ENCODE measurements at regions not wholly inside any gene's neighbourhood (a gene's known extent, or its start where the extent isn't known, plus 50 kb on each side); places are given as distances from the start of the nearest gene placed in this dataset.
"Not testable (repeated sequence)": the region's sequence is repeated elsewhere in the genome, so short reads cannot be mapped to it uniquely, and the experiment has no call there.

- Mint-ChIP-seq H3K9me3 (no peaks in the 10 kb centered on the region), H3K27ac (no peak overlapping the region), H3K4me3 (no peak overlapping the region), H3K4me1 (ENCODE audit: low read depth in 2 of 2) (peaks cover 0 to 6% of the 10 kb centered on the region in 2 donors), H3K27me3 (peaks cover 0 to 16% of the 10 kb centered on the region in 2 donors), H3K36me3 (no peaks in the 10 kb centered on the region)
- no peak for DNase-seq (ENCODE audit: low spot score)
- ATAC-seq = no peak
Measured at GRCh38 chrX:65971151-65971550, 68.7 kb downstream of the VSIG4 start.

- not testable (repeated sequence) for H3K9me3 Mint-ChIP-seq; H3K4me1 Mint-ChIP-seq (ENCODE audit: low read depth in 2 of 2); DNase-seq (ENCODE audit: low spot score); H3K4me3 Mint-ChIP-seq; H3K36me3 Mint-ChIP-seq; ATAC-seq; H3K27ac Mint-ChIP-seq
- peaks cover 0 to 14% of the 10 kb centered on the region in 2 donors for H3K27me3 Mint-ChIP-seq
Measured at GRCh38 chrX:65967159-65967558, 72.7 kb downstream of the VSIG4 start.

- no peaks in the 10 kb centered on the region for H3K36me3 Mint-ChIP-seq
- no peaks in the 10 kb centered on the region for H3K9me3 Mint-ChIP-seq
- no peak for ATAC-seq
- no peaks in the 10 kb centered on the region for H3K4me1 Mint-ChIP-seq (ENCODE audit: low read depth in 2 of 2)
- H3K27me3 Mint-ChIP-seq = peaks cover 0 to 15% of the 10 kb centered on the region in 2 donors
- H3K4me3 Mint-ChIP-seq = no peak overlapping the region
- DNase-seq (ENCODE audit: low spot score) = no peak
- no peak overlapping the region for H3K27ac Mint-ChIP-seq
Measured at GRCh38 chrX:65961714-65962113, 78.2 kb downstream of the VSIG4 start.

- Mint-ChIP-seq H3K9me3 (peaks cover 7% of the 10 kb centered on the region), H3K4me1 (ENCODE audit: low read depth in 2 of 2) (peaks cover 5% of the 10 kb centered on the region in 2 donors), H3K36me3 (peaks cover 27% of the 10 kb centered on the region), H3K4me3 (no peak overlapping the region), H3K27me3 (peaks cover 0 to 27% of the 10 kb centered on the region in 2 donors), H3K27ac (no peak overlapping the region)
- ATAC-seq (no peak), DNase-seq (ENCODE audit: low spot score) (no peak)
Measured at GRCh38 chrX:65948103-65948502, 91.8 kb downstream of the VSIG4 start.

GRCh38 chrX:65941775-65942174, 98.1 kb downstream of the VSIG4 start:
- Mint-ChIP-seq H3K9me3 (peaks cover 4% of the 10 kb centered on the region), H3K4me3 (no peak overlapping the region), H3K27me3 (peaks cover 0 to 17% of the 10 kb centered on the region in 2 donors), H3K27ac (no peak overlapping the region), H3K4me1 (ENCODE audit: low read depth in 2 of 2) (peaks cover 0 to 5% of the 10 kb centered on the region in 2 donors), H3K36me3 (peaks cover 25% of the 10 kb centered on the region)
- no peak for ATAC-seq
- DNase-seq (ENCODE audit: low spot score) = no peak

- DNase-seq (ENCODE audit: low spot score) = no peak
- H3K36me3 Mint-ChIP-seq = peaks cover 10% of the 10 kb centered on the region
- H3K4me3 Mint-ChIP-seq = no peak overlapping the region
- no peak for ATAC-seq
- H3K4me1 Mint-ChIP-seq (ENCODE audit: low read depth in 2 of 2) = peaks cover 5 to 8% of the 10 kb centered on the region in 2 donors
- H3K27me3 Mint-ChIP-seq = peaks cover 0 to 3% of the 10 kb centered on the region in 2 donors
- H3K27ac Mint-ChIP-seq = no peak overlapping the region
- H3K9me3 Mint-ChIP-seq = peaks cover 5% of the 10 kb centered on the region
Measured at GRCh38 chrX:65933085-65933589, 106.7 kb downstream of the VSIG4 start.

GRCh38 chrX:65932173-65933084, 107.5 kb downstream of the VSIG4 start:
- peaks cover 5% of the 10 kb centered on the region for H3K9me3 Mint-ChIP-seq
- DNase-seq (ENCODE audit: low spot score) = no peak
- peaks cover 0 to 3% of the 10 kb centered on the region in 2 donors for H3K27me3 Mint-ChIP-seq
- peak overlapping the region in 1 of 2 donors; percentile 48 for H3K27ac Mint-ChIP-seq
- no peak overlapping the region for H3K4me3 Mint-ChIP-seq
- H3K4me1 Mint-ChIP-seq (ENCODE audit: low read depth in 2 of 2) = peaks cover 8 to 12% of the 10 kb centered on the region in 2 donors
- H3K36me3 Mint-ChIP-seq = peaks cover 13% of the 10 kb centered on the region
- no peak for ATAC-seq

GRCh38 chrX:65928522-65928921, 111.4 kb downstream of the VSIG4 start:
- H3K9me3 Mint-ChIP-seq = peaks cover 7% of the 10 kb centered on the region
- H3K36me3 Mint-ChIP-seq = peaks cover 18% of the 10 kb centered on the region
- H3K27me3 Mint-ChIP-seq = no peaks in the 10 kb centered on the region
- no peak overlapping the region for H3K4me3 Mint-ChIP-seq
- no peak for ATAC-seq
- no peak overlapping the region for H3K27ac Mint-ChIP-seq
- peaks cover 37 to 42% of the 10 kb centered on the region in 2 donors for H3K4me1 Mint-ChIP-seq (ENCODE audit: low read depth in 2 of 2)
- no peak for DNase-seq (ENCODE audit: low spot score)

- H3K9me3 Mint-ChIP-seq; H3K27me3 Mint-ChIP-seq; ATAC-seq; DNase-seq (ENCODE audit: low spot score): not testable (repeated sequence)
- H3K4me3 Mint-ChIP-seq = peak overlapping the region; percentile 3
- H3K4me1 Mint-ChIP-seq (ENCODE audit: low read depth in 2 of 2) = peaks cover 44% of the 10 kb centered on the region in 2 donors
- peaks cover 18% of the 10 kb centered on the region for H3K36me3 Mint-ChIP-seq
- H3K27ac Mint-ChIP-seq = peak overlapping the region; percentile 71 to 88
Measured at GRCh38 chrX:65927386-65927785, 112.5 kb downstream of the VSIG4 start.

- peak overlapping the region; percentile 65 for H3K4me3 Mint-ChIP-seq
- ATAC-seq = peak; percentile 84 to 86
- peaks cover 47 to 50% of the 10 kb centered on the region in 2 donors for H3K4me1 Mint-ChIP-seq (ENCODE audit: low read depth in 2 of 2)
- peaks cover 18% of the 10 kb centered on the region for H3K36me3 Mint-ChIP-seq
- H3K27me3 Mint-ChIP-seq = peaks cover 0 to 4% of the 10 kb centered on the region in 2 donors
- peak overlapping the region; percentile 71 to 88 for H3K27ac Mint-ChIP-seq
- DNase-seq (ENCODE audit: low spot score) = peak; percentile 72
- H3K9me3 Mint-ChIP-seq = peaks cover 2% of the 10 kb centered on the region
Measured at GRCh38 chrX:65926095-65927019, 113.5 kb downstream of the VSIG4 start.

GRCh38 chrX:65925592-65925991, 114.3 kb downstream of the VSIG4 start:
- Mint-ChIP-seq H3K27ac (peak overlapping the region; percentile 71 to 88), H3K4me3 (peak overlapping the region; percentile 65), H3K9me3 (peaks cover 2% of the 10 kb centered on the region), H3K36me3 (peaks cover 18% of the 10 kb centered on the region), H3K27me3 (peaks cover 0 to 4% of the 10 kb centered on the region in 2 donors), H3K4me1 (ENCODE audit: low read depth in 2 of 2) (peaks cover 55 to 58% of the 10 kb centered on the region in 2 donors)
- DNase-seq (ENCODE audit: low spot score) (no peak), ATAC-seq (no peak)

GRCh38 chrX:65925005-65925404, 114.9 kb downstream of the VSIG4 start:
- peak overlapping the region; percentile 67 to 71 for H3K27ac Mint-ChIP-seq
- no peak for ATAC-seq

GRCh38 chrX:65921363-65921762, 118.5 kb downstream of the VSIG4 start:
- ATAC-seq (no peak), DNase-seq (ENCODE audit: low spot score) (no peak)
- Mint-ChIP-seq H3K27ac (no peak overlapping the region), H3K27me3 (peaks cover 0 to 28% of the 10 kb centered on the region in 2 donors), H3K36me3 (peaks cover 22% of the 10 kb centered on the region), H3K4me3 (peak overlapping the region; percentile 20), H3K9me3 (peaks cover 2% of the 10 kb centered on the region), H3K4me1 (ENCODE audit: low read depth in 2 of 2) (peaks cover 54 to 59% of the 10 kb centered on the region in 2 donors)

More at GRCh38 chrX:65925005-65925404, 114.9 kb downstream of the VSIG4 start:
- Mint-ChIP-seq H3K36me3 (peaks cover 20% of the 10 kb centered on the region), H3K27me3 (peaks cover 0 to 10% of the 10 kb centered on the region in 2 donors), H3K9me3 (peaks cover 2% of the 10 kb centered on the region), H3K4me3 (peak overlapping the region; percentile 61), H3K4me1 (ENCODE audit: low read depth in 2 of 2) (peaks cover 56 to 64% of the 10 kb centered on the region in 2 donors)
- no peak for DNase-seq (ENCODE audit: low spot score)
